Type B pancreatic cell (in vitro differentiated cells): ENCODE measurements at regions not wholly inside any gene's neighbourhood (a gene's known extent, or its start where the extent isn't known, plus 50 kb on each side); places are given as distances from the start of the nearest gene placed in this dataset.

Experiments used
- DNase-seq: peaks from one replicate; pipeline ENCODE4 v3.0.0; 2021; ENCODE audit warnings: mixed read lengths; ENCODE audit not compliant: unreplicated experiment; ENCODE audit errors: extremely low spot score
- H3K27ac Mint-ChIP-seq: 2 replicates; pipeline ENCODE4 v1.8.0; 2021; ENCODE audit warnings: mild to moderate bottlenecking, mixed read lengths
- H3K27me3 Mint-ChIP-seq: 2 replicates; pipeline ENCODE4 v1.8.0; 2021; ENCODE audit warnings: mixed read lengths
- H3K36me3 Mint-ChIP-seq: 2 replicates; pipeline ENCODE4 v1.8.0; 2021; ENCODE audit warnings: mixed read lengths
- H3K4me1 Mint-ChIP-seq: one replicate; pipeline ENCODE4 v1.8.0; 2021; ENCODE audit warnings: mixed read lengths; ENCODE audit not compliant: unreplicated experiment
- H3K4me3 Mint-ChIP-seq: 2 replicates; pipeline ENCODE4 v1.8.0; 2021; ENCODE audit warnings: mild to moderate bottlenecking, mixed read lengths
- H3K9me3 Mint-ChIP-seq: 2 replicates; pipeline ENCODE4 v1.8.0; 2021; ENCODE audit warnings: mixed read lengths
- TF ChIP-seq, protein P1 (sequence below): fragments of 200-600 bp; sonication (generic); conservative IDR thresholded peaks from 2 replicates; pipeline ENCODE4 v1.5.0; 2021; ENCODE audit warnings: antibody characterized with exemption, mild to moderate bottlenecking

DNA sequence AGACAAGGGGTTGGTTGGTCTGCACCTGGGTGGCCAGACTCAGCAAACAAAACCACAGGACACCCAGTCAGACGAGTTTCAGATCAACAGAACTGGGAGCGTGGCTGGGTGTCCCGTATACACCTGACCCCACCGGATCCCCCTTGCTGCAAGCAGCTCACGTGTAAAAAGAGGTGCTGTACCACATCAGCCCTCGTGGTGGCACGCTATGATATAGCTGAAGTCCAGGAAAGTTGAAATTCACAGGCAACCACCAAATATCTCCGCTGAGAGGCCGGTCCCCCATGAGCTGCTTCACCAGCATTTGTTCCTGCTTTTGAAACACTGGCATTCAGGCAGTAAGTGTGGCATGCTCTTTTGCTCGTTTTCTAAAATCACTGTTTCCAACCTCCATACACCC is 92.3 kb downstream of the TUBA3C start:
- H3K4me1 Mint-ChIP-seq = no peaks in the 10 kb centered on the region

DNA sequence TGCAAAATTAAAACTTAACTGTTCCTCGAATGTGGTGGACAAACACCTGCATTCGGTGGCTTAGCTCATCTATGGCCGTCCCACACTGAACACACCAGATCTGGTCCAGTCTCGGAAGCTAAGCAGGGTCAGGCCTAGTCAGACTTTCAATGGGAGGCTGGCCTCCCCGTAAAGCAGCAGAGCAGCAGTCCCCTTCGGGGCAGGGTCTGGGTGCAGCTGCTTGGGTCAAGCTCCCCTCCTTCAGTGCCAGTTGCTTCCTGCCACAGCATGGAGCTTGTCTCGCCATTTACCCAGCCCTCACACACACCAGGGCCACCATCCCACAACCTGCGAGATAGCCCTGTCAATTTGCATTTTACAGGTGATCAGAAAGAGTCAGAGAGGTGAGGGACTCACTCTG is 93.2 kb downstream of the TUBA3C start:
- H3K27me3 Mint-ChIP-seq = no peaks in the 10 kb centered on the region
- TF ChIP-seq, protein P1, sequence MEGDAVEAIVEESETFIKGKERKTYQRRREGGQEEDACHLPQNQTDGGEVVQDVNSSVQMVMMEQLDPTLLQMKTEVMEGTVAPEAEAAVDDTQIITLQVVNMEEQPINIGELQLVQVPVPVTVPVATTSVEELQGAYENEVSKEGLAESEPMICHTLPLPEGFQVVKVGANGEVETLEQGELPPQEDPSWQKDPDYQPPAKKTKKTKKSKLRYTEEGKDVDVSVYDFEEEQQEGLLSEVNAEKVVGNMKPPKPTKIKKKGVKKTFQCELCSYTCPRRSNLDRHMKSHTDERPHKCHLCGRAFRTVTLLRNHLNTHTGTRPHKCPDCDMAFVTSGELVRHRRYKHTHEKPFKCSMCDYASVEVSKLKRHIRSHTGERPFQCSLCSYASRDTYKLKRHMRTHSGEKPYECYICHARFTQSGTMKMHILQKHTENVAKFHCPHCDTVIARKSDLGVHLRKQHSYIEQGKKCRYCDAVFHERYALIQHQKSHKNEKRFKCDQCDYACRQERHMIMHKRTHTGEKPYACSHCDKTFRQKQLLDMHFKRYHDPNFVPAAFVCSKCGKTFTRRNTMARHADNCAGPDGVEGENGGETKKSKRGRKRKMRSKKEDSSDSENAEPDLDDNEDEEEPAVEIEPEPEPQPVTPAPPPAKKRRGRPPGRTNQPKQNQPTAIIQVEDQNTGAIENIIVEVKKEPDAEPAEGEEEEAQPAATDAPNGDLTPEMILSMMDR = no peak
- H3K9me3 Mint-ChIP-seq = peaks cover 5% of the 10 kb centered on the region
- H3K27ac Mint-ChIP-seq = no peak overlapping the region
- H3K4me1 Mint-ChIP-seq = no peaks in the 10 kb centered on the region
- H3K36me3 Mint-ChIP-seq = no peaks in the 10 kb centered on the region
- DNase-seq = no peak
- H3K4me3 Mint-ChIP-seq = no peak overlapping the region

More for the DNA sequence above, 92.3 kb downstream of the TUBA3C start:
- no peaks in the 10 kb centered on the region for H3K27me3 Mint-ChIP-seq
- H3K36me3 Mint-ChIP-seq = no peaks in the 10 kb centered on the region
- H3K4me3 Mint-ChIP-seq = no peak overlapping the region
- TF ChIP-seq, protein P1 = no peak
- no peak overlapping the region for H3K27ac Mint-ChIP-seq
- peaks cover 5% of the 10 kb centered on the region for H3K9me3 Mint-ChIP-seq
- DNase-seq = no peak

DNA sequence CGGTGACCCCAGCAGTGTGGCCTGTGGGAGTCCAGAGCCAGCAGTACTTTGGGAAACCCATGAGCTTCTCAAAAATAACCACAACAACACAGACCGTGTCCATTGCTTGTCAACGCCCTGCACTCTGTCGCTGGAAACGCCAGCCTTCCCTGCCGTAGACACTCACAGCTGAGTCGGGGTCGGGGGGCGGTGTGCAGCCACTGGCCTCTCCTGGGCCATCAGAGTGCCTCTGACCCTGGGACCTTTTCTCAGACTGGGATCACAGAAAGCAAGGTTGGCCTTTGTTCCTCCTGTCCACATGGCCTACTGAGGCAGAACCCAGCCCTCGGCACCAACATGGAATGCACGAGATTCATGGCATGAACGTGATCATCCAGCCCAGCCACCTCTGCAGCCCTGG is 95.7 kb downstream of the TUBA3C start:
- TF ChIP-seq, protein P1 = no peak
- Mint-ChIP-seq H3K4me1 (no peaks in the 10 kb centered on the region), H3K36me3 (no peaks in the 10 kb centered on the region), H3K27me3 (no peaks in the 10 kb centered on the region), H3K27ac (no peak overlapping the region), H3K4me3 (no peak overlapping the region), H3K9me3 (peaks cover 5% of the 10 kb centered on the region)
- no peak for DNase-seq

DNA sequence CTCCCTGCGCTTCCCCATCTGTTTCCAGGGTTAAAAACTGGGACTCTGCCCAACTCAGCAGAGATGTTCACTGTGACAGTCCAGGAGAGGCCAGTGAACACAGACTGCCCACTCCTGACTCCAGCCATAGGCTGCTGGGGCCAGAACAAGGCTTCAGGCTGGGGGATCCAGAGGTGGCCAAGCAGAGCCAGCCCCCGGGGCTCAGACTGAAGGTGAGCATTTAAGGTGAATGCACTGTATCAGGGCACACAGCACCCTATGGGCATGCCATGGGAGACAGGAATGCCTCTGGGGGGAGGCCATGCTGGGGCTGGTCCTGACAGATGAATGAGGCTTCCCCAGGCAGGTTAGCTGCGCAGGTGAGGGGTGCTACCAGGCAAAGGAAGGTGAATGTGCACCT is 96.4 kb downstream of the TUBA3C start:
- no peak for DNase-seq
- Mint-ChIP-seq H3K27me3 (no peaks in the 10 kb centered on the region), H3K36me3 (no peaks in the 10 kb centered on the region), H3K4me1 (no peaks in the 10 kb centered on the region), H3K9me3 (peaks cover 5% of the 10 kb centered on the region), H3K4me3 (no peak overlapping the region), H3K27ac (no peak overlapping the region)
- TF ChIP-seq, protein P1 = no peak

DNA sequence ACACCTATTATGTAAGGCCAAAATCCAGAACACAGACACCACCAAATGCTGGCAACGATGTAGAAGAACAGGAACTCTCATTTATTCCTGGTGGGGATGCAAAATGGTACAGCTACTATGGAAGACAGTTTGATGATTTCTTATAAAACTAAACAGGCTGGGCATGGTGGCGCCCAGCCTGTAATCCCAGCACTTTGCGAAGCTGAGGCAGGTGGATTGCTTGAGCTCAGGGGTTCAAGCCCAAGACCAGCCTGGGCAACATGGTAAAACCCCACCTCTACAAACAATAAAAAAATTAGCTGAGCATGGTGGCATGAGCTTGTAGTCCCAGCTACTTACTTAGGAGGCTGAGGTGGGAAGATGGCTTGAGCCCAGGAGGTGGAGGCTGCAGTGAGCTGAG is 98.3 kb downstream of the TUBA3C start:
- Mint-ChIP-seq H3K4me3 (no peak overlapping the region), H3K4me1 (no peaks in the 10 kb centered on the region), H3K27ac (no peak overlapping the region)

DNA sequence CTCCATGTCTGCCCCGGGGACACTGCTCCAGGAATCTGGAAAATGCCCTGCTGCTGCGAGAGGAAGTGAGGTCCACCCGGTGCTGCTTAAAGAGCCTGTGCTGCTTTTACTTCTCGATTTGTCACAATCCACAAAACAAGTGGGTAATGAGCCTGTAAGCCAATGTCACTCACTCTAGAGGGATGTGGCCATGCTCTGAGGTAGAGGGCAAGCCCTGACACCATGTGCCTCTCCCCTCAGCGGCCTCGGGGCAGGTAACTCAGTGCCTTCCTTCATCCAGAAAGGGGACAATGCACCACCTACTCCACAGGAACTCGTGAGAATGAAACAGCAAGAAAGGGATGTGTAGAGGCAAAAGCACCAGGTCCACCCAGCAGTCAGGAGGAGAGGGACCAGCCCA is 106.2 kb downstream of the TUBA3C start:
- TF ChIP-seq, protein P1 = no peak
- Mint-ChIP-seq H3K36me3 (peaks cover 4% of the 10 kb centered on the region), H3K4me1 (no peaks in the 10 kb centered on the region), H3K4me3 (no peak overlapping the region), H3K27me3 (no peaks in the 10 kb centered on the region), H3K9me3 (peaks cover 7% of the 10 kb centered on the region), H3K27ac (no peak overlapping the region)
- DNase-seq = no peak

More for the DNA sequence above, 98.3 kb downstream of the TUBA3C start:
- TF ChIP-seq, protein P1 = no peak
- Mint-ChIP-seq H3K36me3 (no peaks in the 10 kb centered on the region), H3K27me3 (no peaks in the 10 kb centered on the region), H3K9me3 (peaks cover 5% of the 10 kb centered on the region)
- no peak for DNase-seq
